Body of pancreas (tissue), 4 donors: ENCODE measurements at regions not wholly inside any gene's neighbourhood (a gene's known extent, or its start where the extent isn't known, plus 50 kb on each side); places are given as distances from the start of the nearest gene placed in this dataset.

Experiments used
- ATAC-seq: fragments of 150-250 bp; one replicate; pipeline ENCODE4 v1.9.1; 2016
- DNase-seq, 4 donors: peaks; one replicate each; pipeline ENCODE4 v3.0.0-alpha.2; 2019
- H3K27ac ChIP-seq, 4 donors: fragments of 200-600 bp; sonication (generic); 1 replicate in 3 of 4; 2 replicates in 1 of 4; pipeline versions ENCODE4 v1.5.1 to v1.6.1; 2016 to 2019; ENCODE audit warnings: mild to moderate bottlenecking in 1 of 4, mixed read lengths in 1 of 4, moderate library complexity in 1 of 4
- H3K27me3 ChIP-seq, 2 donors: fragments of 200-600 bp; sonication (generic); one replicate each; pipeline ENCODE4 v1.6.0; 2016; ENCODE audit warnings: mild to moderate bottlenecking in 1 of 2
- H3K36me3 ChIP-seq, 2 donors: fragments of 200-600 bp; sonication (generic); replicated peaks in 1 of 2; 2 replicates each; pipeline ENCODE4 v1.5.1; 2016; ENCODE audit warnings: low read depth in 2 of 2; ENCODE audit not compliant: insufficient read depth in 1 of 2
- H3K4me1 ChIP-seq: fragments of 200-600 bp; sonication (generic); one replicate; pipeline ENCODE4 v1.6.0; 2016
- H3K4me3 ChIP-seq, 2 donors: fragments of 200-600 bp; sonication (generic); 1 replicate in 1 of 2; 2 replicates in 1 of 2; pipeline ENCODE4 v1.5.1; 2016 to 2019
- H3K9me3 ChIP-seq, 3 donors: fragments of 200-600 bp; sonication (generic); 1 replicate in 2 of 3; 2 replicates in 1 of 3; pipeline ENCODE4 v1.5.1; 2016
- POLR2A ChIP-seq, 3 donors: fragments of 450-650 bp; IDR thresholded peaks; one replicate each; pipeline ENCODE4 v1.6.1; 2016; ENCODE audit warnings: antibody characterized with exemption in 3 of 3, mild to moderate bottlenecking in 2 of 3
- WGBS, 2 donors: methylation state at CpG; one replicate each; pipeline ENCODE4 v1.1.5; 2017; 5-methylcytosine and 5-hydroxymethylcytosine counted together
- intact Hi-C: fragments of 100-400 bp; cut with DNase I; formaldehyde crosslinking; loops from one replicate; pipeline ENCODE4 v1.15.1; 2023
- TF ChIP-seq, protein P1 (sequence below), 7 experiments: fragments of 450-650 bp in 4 of 7; fragments of 200-600 bp in 3 of 7; sonication (generic) in 3 of 7; IDR thresholded peaks; one replicate each; pipeline ENCODE4 v1.5.1; 2016 to 2019; ENCODE audit warnings: antibody characterized with exemption in 7 of 7

DNA sequence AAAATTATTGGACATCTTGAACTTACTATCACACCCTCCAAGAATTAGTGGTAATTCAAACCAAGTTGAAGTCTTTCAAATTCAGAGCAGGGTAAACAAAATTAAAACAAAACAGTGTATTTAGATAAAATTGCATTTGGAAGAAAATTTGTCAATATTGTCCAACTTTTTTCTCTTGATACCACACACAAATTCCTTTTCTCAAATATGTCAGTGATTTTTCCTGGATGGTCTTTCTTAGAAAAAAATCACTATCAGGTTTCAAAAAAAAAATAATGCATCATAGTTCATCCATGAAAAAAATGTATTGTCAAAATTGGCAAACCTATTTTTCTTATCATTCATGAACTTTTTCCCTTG, 667.1 kb downstream of the TENT5A start:
- DNase-seq (no peak), ATAC-seq (no peak)
- Histone ChIP-seq H3K27me3 (no peaks in the 10 kb centered on the region), H3K4me3 (no peak overlapping the region), H3K9me3 (no peaks in the 10 kb centered on the region), H3K27ac (no peak overlapping the region), H3K36me3 (no peaks in the 10 kb centered on the region), H3K4me1 (no peaks in the 10 kb centered on the region)
- intact Hi-C loops, result no loop called here
- TF ChIP-seq POLR2A (IDR thresholded peaks at IDR 0.05), result no peak
- TF ChIP-seq, protein P1, sequence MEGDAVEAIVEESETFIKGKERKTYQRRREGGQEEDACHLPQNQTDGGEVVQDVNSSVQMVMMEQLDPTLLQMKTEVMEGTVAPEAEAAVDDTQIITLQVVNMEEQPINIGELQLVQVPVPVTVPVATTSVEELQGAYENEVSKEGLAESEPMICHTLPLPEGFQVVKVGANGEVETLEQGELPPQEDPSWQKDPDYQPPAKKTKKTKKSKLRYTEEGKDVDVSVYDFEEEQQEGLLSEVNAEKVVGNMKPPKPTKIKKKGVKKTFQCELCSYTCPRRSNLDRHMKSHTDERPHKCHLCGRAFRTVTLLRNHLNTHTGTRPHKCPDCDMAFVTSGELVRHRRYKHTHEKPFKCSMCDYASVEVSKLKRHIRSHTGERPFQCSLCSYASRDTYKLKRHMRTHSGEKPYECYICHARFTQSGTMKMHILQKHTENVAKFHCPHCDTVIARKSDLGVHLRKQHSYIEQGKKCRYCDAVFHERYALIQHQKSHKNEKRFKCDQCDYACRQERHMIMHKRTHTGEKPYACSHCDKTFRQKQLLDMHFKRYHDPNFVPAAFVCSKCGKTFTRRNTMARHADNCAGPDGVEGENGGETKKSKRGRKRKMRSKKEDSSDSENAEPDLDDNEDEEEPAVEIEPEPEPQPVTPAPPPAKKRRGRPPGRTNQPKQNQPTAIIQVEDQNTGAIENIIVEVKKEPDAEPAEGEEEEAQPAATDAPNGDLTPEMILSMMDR (IDR thresholded peaks at IDR 0.05), result no peak

DNA sequence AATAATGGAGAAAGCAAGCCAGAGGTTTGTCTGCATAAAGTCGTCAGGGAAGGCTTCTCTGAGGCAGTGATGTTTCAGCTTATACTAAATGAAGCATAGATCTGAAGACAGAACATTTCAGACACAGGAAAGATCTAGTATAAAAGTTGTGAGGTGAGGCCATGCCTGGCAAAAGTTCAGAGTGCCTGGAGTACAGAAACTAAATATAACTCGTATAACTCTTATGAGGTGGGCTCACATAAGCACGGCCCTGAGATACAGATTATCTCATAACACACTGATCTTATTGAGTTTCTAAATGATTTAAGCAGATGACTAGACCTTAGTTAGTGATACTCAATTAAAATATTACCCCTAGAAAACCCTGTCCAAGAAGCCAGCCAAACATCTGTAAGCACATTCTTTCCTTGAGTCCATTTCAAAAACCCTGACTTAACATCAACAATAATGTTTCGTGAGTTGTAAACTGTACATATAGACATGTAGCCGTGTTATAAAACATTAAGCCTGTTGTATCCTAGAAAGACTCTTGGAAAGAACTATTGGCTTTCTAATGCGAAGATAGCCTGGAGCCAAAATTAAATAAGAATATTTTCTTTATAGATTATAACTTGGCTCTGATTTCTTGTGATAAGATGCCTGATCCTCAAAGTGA, 667.6 kb downstream of the TENT5A start:
- no peak for ATAC-seq
- intact Hi-C loops, result no loop called here
- TF ChIP-seq, protein P1 (IDR thresholded peaks at IDR 0.05), result no peak
- TF ChIP-seq POLR2A (IDR thresholded peaks at IDR 0.05), result no peak
- Histone ChIP-seq H3K36me3 (no peaks in the 10 kb centered on the region), H3K27ac (no peak overlapping the region), H3K4me1 (no peaks in the 10 kb centered on the region), H3K9me3 (no peaks in the 10 kb centered on the region), H3K4me3 (no peak overlapping the region), H3K27me3 (no peaks in the 10 kb centered on the region)
- WGBS, 2 donors, result 60 to 61% methylated on average over 6 of the region's 6 CpGs
- DNase-seq, result no peak

DNA sequence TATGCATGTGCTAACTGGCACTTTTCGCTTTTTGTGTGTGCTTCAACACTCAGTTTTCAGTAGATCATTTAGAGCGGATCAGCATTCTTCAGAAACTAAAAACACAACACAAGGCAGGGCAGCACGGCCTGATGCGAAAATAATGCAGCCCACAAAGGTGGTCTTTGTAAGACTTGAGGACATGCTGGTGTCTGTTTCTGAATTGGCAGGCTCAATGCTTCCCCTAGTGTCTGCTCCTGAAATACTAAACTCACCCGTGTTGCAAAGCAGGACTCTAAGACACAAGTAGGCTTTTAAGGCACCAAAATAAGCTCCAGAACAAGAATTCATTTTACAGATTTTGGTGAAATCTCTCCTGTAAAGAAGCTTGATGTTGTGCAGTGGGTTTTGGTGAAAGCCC, 676.5 kb downstream of the TENT5A start:
- DNase-seq, result no peak
- no peak for TF ChIP-seq POLR2A (IDR thresholded peaks at IDR 0.05)
- TF ChIP-seq, protein P1 (IDR thresholded peaks at IDR 0.05), result peak in 3 of 7 experiments; percentile 16 to 21 (median 18)
- no peak overlapping the region for H3K27ac ChIP-seq
- H3K4me3 ChIP-seq, result no peak overlapping the region
- ATAC-seq, result no peak
- 31 to 38% methylated on average over 5 of the region's 5 CpGs for WGBS, 2 donors
- no peaks in the 10 kb centered on the region for H3K4me1 ChIP-seq
- H3K36me3 ChIP-seq, result no peaks in the 10 kb centered on the region
- no peaks in the 10 kb centered on the region for H3K27me3 ChIP-seq
- H3K9me3 ChIP-seq, result no peaks in the 10 kb centered on the region
- intact Hi-C loops, result no loop called here

DNA sequence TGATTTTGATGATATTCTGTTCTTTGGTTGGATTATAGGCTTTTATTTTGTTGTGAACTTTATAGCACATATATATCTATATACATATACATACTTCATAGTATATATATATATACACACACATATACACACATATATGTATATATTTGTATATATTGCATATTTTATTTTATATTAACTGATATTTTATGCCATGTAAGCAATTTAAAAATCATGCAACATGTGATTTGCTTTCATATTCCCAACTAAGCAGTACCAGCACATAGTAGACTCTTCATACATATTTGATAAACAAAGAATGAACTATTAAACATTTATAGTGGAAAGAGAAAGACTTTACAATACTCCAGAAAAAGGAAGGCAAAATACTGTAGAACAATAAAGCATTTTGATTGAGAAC, 679.2 kb downstream of the TENT5A start:
- H3K27me3 ChIP-seq, result no peaks in the 10 kb centered on the region
- ATAC-seq (no peak), DNase-seq (no peak)
- no peaks in the 10 kb centered on the region for H3K4me1 ChIP-seq
- H3K9me3 ChIP-seq, result no peaks in the 10 kb centered on the region
- intact Hi-C loops, result no loop called here
- H3K27ac ChIP-seq, result no peak overlapping the region
- no peak for TF ChIP-seq POLR2A (IDR thresholded peaks at IDR 0.05)
- TF ChIP-seq, protein P1 (IDR thresholded peaks at IDR 0.05), result no peak
- H3K36me3 ChIP-seq, result no peaks in the 10 kb centered on the region
- H3K4me3 ChIP-seq, result no peak overlapping the region

DNA sequence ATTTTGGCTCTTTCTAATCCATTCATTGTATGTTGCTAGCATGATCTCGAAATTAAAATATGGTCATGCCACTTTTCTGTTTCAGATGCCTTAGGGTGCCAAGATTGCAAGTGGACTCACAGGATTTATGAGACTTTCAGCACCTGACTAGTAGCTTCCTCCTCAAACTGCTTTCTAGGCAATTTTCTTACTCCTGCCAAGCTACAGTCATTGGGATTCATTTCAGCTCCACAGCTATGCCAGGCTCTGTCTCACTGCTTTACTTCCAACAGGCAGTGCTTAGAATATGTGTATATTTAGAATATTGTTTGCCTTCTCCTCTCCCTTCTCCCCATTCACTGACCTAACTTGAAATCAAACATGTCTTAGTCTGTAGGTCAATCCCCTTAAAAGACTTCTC, 681.4 kb downstream of the TENT5A start:
- 40 to 47% methylated on average over 1 of the region's 1 CpG for WGBS, 2 donors
- H3K36me3 ChIP-seq, result no peaks in the 10 kb centered on the region
- no peak overlapping the region for H3K4me3 ChIP-seq
- no peaks in the 10 kb centered on the region for H3K4me1 ChIP-seq
- H3K27ac ChIP-seq, result no peak overlapping the region
- ATAC-seq (no peak), DNase-seq (no peak)
- H3K9me3 ChIP-seq, result no peaks in the 10 kb centered on the region
- TF ChIP-seq, protein P1 (IDR thresholded peaks at IDR 0.05), result no peak
- no peak for TF ChIP-seq POLR2A (IDR thresholded peaks at IDR 0.05)
- H3K27me3 ChIP-seq, result no peaks in the 10 kb centered on the region
- intact Hi-C loops, result no loop called here
